Ovary (tissue), 3 donors: ENCODE measurements at regions not wholly inside any gene's neighbourhood (a gene's known extent, or its start where the extent isn't known, plus 50 kb on each side); places are given as distances from the start of the nearest gene placed in this dataset.

ENCODE experiments used
- EP300 ChIP-seq: sonication (generic); formaldehyde crosslinking; IDR thresholded peaks from one replicate; pipeline ENCODE4 v1.6.1; 2017; ENCODE audit warnings: antibody characterized with exemption
- TF ChIP-seq, protein P1 (sequence below), 3 donors: fragments of 450-650 bp in 2 of 3; fragments of 200-600 bp in 1 of 3; IDR thresholded peaks; one replicate each; pipeline versions ENCODE4 v1.5.1 to v1.8.0; 2016 to 2022; ENCODE audit warnings: antibody characterized with exemption in 3 of 3, mild to moderate bottlenecking in 1 of 3
- donor health status: DM: no; HTN: no; CAD: no.

GRCh38 chr1:4153571-4153970, 253.5 kb upstream of the C1orf174 start:
- TF ChIP-seq, protein P1, sequence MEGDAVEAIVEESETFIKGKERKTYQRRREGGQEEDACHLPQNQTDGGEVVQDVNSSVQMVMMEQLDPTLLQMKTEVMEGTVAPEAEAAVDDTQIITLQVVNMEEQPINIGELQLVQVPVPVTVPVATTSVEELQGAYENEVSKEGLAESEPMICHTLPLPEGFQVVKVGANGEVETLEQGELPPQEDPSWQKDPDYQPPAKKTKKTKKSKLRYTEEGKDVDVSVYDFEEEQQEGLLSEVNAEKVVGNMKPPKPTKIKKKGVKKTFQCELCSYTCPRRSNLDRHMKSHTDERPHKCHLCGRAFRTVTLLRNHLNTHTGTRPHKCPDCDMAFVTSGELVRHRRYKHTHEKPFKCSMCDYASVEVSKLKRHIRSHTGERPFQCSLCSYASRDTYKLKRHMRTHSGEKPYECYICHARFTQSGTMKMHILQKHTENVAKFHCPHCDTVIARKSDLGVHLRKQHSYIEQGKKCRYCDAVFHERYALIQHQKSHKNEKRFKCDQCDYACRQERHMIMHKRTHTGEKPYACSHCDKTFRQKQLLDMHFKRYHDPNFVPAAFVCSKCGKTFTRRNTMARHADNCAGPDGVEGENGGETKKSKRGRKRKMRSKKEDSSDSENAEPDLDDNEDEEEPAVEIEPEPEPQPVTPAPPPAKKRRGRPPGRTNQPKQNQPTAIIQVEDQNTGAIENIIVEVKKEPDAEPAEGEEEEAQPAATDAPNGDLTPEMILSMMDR (IDR thresholded peaks at IDR 0.05), result no peak
- no peak for TF ChIP-seq EP300
